Right lobe of liver (tissue), 6 donors: ENCODE measurements at regions not wholly inside any gene's neighbourhood (a gene's known extent, or its start where the extent isn't known, plus 50 kb on each side); places are given as distances from the start of the nearest gene placed in this dataset.

Experiments used
- ATAC-seq, 4 donors: fragments of 200-7000 bp; cut with Tn5 transposase; one replicate each; pipeline ENCODE4 v1.9.1; 2020; ENCODE audit warnings: mild to moderate bottlenecking in 4 of 4, moderate library complexity in 4 of 4
- DNase-seq, 3 donors: peaks; one replicate each; pipeline ENCODE4 v3.0.0-alpha.2; 2020
- H3K27ac ChIP-seq, 3 donors: fragments of 200-600 bp; one replicate each; pipeline ENCODE4 v1.8.0; 2022
- H3K27me3 ChIP-seq, 2 donors: fragments of 200-600 bp; one replicate each; pipeline ENCODE4 v1.8.0; 2022
- H3K36me3 ChIP-seq, 4 donors: fragments of 200-600 bp; sonication (generic) in 1 of 4; one replicate each; pipeline versions ENCODE4 v1.5.1 to v1.8.0; 2017 to 2022; ENCODE audit warnings: control low read depth in 1 of 4
- H3K4me1 ChIP-seq, 4 donors: fragments of 200-600 bp; sonication (generic) in 1 of 4; one replicate each; pipeline versions ENCODE4 v1.5.1 to v1.8.0; 2017 to 2022; ENCODE audit warnings: control low read depth in 1 of 4
- H3K4me3 ChIP-seq, 3 donors: fragments of 200-600 bp; one replicate each; pipeline ENCODE4 v1.8.0; 2022
- H3K9me3 ChIP-seq, 4 donors: fragments of 200-600 bp; sonication (generic) in 1 of 4; one replicate each; pipeline versions ENCODE4 v1.5.1 to v1.8.0; 2017 to 2022; ENCODE audit warnings: control low read depth in 1 of 4
- CTCF ChIP-seq, 4 donors: fragments of 200-600 bp in 3 of 4; fragments of 450-650 bp in 1 of 4; IDR thresholded peaks; one replicate each; pipeline versions ENCODE4 v1.5.1 to v1.8.0; 2016 to 2022; ENCODE audit warnings: antibody characterized with exemption in 4 of 4, mild to moderate bottlenecking in 2 of 4
- POLR2A ChIP-seq: fragments of 450-650 bp; IDR thresholded peaks from one replicate; pipeline ENCODE4 v1.6.1; 2017; ENCODE audit warnings: antibody characterized with exemption, mild to moderate bottlenecking
- WGBS: methylation state at CpG from one replicate; pipeline ENCODE4 v1.1.6; 2018; ENCODE audit warnings: low coverage, low lambda C conversion rate; ENCODE audit not compliant: insufficient coverage; ENCODE audit errors: missing lambda C conversion rate; 5-methylcytosine and 5-hydroxymethylcytosine counted together
- intact Hi-C, 2 donors: fragments of 100-400 bp; cut with DNase I; formaldehyde crosslinking; loops; one replicate each; pipeline versions ENCODE4 v1.11.2 to v1.14.1; 2022
- donor health status: DM: no; HTN: yes; CAD: no.
- donor health status: DM: no; HTN: no; CAD: no.
- donor health status: DM: no; HTN: no; CAD: no.
- donor health status: DM: no; HTN: yes; CAD: no.
- donor health status: DM: no; HTN: yes; CAD: no.

GRCh38 chr5:93831449-93831848, 90.0 kb upstream of the POU5F2 start:
- Histone ChIP-seq H3K4me3 (no peak overlapping the region), H3K27ac (no peak overlapping the region), H3K36me3 (no peaks in the 10 kb centered on the region), H3K9me3 (no peaks in the 10 kb centered on the region), H3K4me1 (no peaks in the 10 kb centered on the region), H3K27me3 (no peaks in the 10 kb centered on the region)
- DNase-seq (no peak), ATAC-seq (no peak)
- TF ChIP-seq POLR2A (no peak), CTCF (IDR thresholded peaks at IDR 0.05) (no peak)
- intact Hi-C loops: no loop called here
- 94% methylated on average over 2 of the region's 2 CpGs for WGBS

GRCh38 chr5:93830893-93831292, 89.5 kb upstream of the POU5F2 start:
- ATAC-seq (no peak), DNase-seq (no peak)
- intact Hi-C loops: no loop called here
- Histone ChIP-seq H3K36me3 (no peaks in the 10 kb centered on the region), H3K27me3 (no peaks in the 10 kb centered on the region), H3K4me3 (no peak overlapping the region), H3K27ac (no peak overlapping the region), H3K9me3 (no peaks in the 10 kb centered on the region), H3K4me1 (no peaks in the 10 kb centered on the region)
- 97% methylated on average over 4 of the region's 5 CpGs for WGBS
- TF ChIP-seq POLR2A (no peak), CTCF (IDR thresholded peaks at IDR 0.05) (no peak)

- ATAC-seq (no peak), DNase-seq (no peak)
- H3K9me3 ChIP-seq: no peaks in the 10 kb centered on the region
- H3K27ac ChIP-seq: no peak overlapping the region
- whole genome bisulfite sequencing: 86% methylated on average over 1 of the region's 1 CpG
- intact Hi-C loops: no loop called here
- H3K4me1 ChIP-seq: no peaks in the 10 kb centered on the region
- no peaks in the 10 kb centered on the region for H3K27me3 ChIP-seq
- no peak for TF ChIP-seq CTCF (IDR thresholded peaks at IDR 0.05)
- no peak for TF ChIP-seq POLR2A
- no peaks in the 10 kb centered on the region for H3K36me3 ChIP-seq
- no peak overlapping the region for H3K4me3 ChIP-seq
Observed at GRCh38 chr5:93829346-93829745, 87.9 kb upstream of the POU5F2 start.

GRCh38 chr5:93821891-93822415, 80.6 kb upstream of the POU5F2 start:
- ATAC-seq (no peak), DNase-seq (no peak)
- TF ChIP-seq CTCF (IDR thresholded peaks at IDR 0.05) (no peak), POLR2A (no peak)
- WGBS: 77% methylated on average over 4 of the region's 4 CpGs
- H3K4me1 ChIP-seq: peaks cover 0 to 3% (median 0%) of the 10 kb centered on the region in 4 donors
- intact Hi-C loops: no loop called here
- H3K27me3 ChIP-seq: no peaks in the 10 kb centered on the region
- H3K27ac ChIP-seq: no peak overlapping the region
- no peaks in the 10 kb centered on the region for H3K9me3 ChIP-seq
- no peaks in the 10 kb centered on the region for H3K36me3 ChIP-seq
- H3K4me3 ChIP-seq: no peak overlapping the region

- H3K27ac ChIP-seq: no peak overlapping the region
Observed at GRCh38 chr5:93819668-93820067, 78.3 kb upstream of the POU5F2 start.

More at GRCh38 chr5:93819668-93820067, 78.3 kb upstream of the POU5F2 start:
- intact Hi-C loops: no loop called here
- no peak for DNase-seq
- 100% methylated on average over 1 of the region's 1 CpG for WGBS
- H3K4me1 ChIP-seq: peaks cover 0 to 3% (median 0%) of the 10 kb centered on the region in 4 donors
- no peak for TF ChIP-seq CTCF (IDR thresholded peaks at IDR 0.05)
- no peak for TF ChIP-seq POLR2A
- no peak for ATAC-seq
- H3K4me3 ChIP-seq: no peak overlapping the region
- H3K9me3 ChIP-seq: no peaks in the 10 kb centered on the region
- no peaks in the 10 kb centered on the region for H3K27me3 ChIP-seq
- no peaks in the 10 kb centered on the region for H3K36me3 ChIP-seq
